CD4-positive, alpha-beta T cell treated with Interleukin-17A for 1 hour (primary cell): ENCODE measurements at regions not wholly inside any gene's neighbourhood (a gene's known extent, or its start where the extent isn't known, plus 50 kb on each side); places are given as distances from the start of the nearest gene placed in this dataset.

Experiments
- DNase-seq: peaks from one replicate; pipeline ENCODE4 v3.0.0-alpha.2; 2020

GRCh38 chr18:61989138-61989537 is 96.3 kb upstream of the RNF152 start:
- DNase-seq = no peak

GRCh38 chr18:61988100-61988499 is 95.3 kb upstream of the RNF152 start:
- DNase-seq = no peak

DNA sequence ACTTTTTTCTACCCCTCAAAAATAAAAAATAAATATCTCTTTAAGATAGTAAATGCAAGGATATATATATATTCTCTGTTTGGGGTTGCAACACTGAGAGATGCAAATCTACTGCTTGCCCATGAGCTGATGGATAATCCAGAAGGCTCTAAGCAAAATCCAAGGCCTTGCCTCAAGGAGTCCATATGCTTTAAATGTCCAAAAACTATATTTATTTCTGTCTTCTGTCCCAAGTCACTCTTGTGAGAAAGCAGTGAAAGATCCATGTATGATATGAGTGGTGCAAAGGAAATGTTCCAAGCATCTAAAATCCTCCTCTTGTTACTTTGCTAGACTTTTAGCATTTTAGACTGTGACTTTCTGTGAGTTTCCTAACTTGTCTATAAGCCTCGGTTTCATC is 92.9 kb upstream of the RNF152 start:
- DNase-seq = no peak

DNA sequence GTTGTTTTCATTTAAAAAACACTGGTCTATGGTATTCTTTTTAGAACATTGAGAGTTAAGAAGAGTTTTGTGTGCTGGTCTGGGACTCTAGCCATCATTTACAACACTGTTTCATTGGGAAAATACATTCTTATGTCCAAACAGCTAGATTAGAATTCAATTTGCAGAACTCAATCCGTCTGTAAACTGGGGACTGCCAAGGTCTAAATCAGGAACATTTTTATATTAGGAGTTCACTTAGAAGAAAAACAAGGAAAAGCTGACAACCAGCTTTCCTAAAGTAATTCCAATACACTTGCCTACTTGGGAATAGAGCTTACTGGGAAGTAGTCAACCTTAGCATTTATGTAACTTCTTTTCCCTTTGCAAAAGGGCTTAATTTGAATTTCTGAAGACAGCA is 91.5 kb upstream of the RNF152 start:
- no peak for DNase-seq

DNA sequence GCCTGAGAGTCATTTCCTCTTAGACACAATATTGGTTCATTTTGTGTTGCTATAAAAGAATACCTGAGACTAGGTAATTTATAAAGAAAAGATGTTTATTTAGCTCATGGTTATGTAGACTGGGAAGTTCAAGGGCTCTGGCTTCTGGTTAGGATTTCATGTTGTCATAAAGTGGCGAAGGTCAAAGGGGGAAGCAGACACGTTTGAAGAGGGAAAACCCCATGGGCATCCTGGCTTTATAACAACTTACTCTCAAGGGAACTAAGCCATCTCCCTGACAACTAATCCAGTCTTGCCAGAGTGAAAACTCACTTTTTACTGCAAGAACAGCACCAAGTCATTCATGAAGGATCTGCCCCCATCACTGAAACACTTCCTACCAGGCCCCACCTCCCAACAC is 89.7 kb upstream of the RNF152 start:
- DNase-seq = no peak

- no peak for DNase-seq
Observed at GRCh38 chr18:61980355-61980754, 87.5 kb upstream of the RNF152 start.

DNA sequence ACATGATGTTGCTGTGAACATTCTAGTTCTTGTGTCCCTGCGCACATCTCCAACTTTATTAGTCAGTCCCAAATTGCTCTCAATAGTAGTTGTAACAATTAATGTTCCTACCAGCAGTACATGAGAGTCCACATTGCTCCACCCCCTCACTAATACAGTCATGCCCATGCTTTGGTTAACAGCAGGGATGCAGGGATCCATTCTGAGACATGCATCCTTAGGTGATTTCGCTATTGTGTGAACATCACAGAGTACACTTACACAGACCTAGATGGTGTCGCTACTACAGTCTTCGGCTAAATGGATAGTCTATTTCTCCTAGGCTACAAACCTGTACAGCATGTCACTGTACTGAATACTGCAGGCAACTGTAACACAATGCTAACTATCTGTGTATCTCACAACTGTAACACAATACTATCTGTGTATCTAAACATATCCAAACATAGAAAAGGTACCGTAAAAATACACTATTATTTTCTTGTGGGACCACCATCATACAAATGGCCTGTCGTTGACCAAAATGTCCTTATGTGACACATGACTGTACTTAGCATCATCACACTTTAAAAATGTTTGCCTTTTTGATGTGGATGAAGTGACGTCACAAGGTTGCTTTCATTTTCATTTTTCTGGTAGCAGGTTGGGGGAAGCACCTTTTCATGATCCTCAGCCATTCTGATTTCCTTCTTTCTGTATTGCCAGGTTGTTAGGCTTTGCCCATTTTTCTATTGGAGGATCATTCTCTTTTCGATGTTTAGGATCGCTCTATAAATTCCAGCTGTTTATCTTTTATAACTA is 82.9 kb upstream of the RNF152 start:
- peak; percentile 82 for DNase-seq

GRCh38 chr18:61973273-61974115 is 80.7 kb upstream of the RNF152 start:
- DNase-seq = no peak

DNA sequence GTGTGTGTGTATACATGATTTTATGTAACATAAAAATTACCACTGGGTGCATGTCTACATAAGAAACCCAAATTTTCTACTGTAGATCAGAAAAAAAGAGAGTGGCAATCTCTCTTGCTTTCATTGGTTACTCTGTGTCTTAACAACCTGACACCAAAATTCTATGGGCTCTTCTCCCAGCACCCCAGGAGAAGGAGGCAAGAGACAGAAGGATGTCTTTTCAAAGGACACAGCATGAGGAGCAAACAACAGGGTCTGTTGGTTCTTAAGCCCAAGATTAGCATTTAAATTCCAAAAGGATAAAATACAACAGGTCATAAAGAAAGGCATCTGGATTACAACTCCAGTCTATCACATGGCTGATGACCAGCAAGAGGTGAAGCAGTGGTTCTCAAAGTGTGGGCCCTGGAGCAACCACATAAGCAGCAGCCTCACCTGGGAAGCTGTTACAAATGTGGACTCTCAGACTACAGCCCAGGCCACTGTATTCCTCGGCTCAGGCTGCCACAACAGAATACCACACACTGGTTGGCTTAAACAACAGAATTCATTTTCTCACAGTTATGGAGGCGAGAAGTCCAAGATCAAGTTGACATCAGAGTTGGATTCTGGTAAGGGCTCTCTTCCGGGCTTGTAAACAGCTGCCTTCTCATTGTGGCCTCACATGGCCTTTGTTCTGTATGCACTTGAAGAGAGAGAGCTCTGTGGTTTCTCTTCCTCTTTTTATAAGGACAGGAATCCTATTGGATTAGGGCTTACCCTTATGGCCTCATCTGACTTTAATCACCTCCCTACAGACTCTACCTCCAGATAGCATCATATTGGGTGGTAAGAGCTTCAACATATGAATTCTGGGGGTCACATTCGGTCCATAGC is 79.8 kb upstream of the RNF152 start:
- DNase-seq = no peak

GRCh38 chr18:61967252-61967891 is 74.6 kb upstream of the RNF152 start:
- DNase-seq = no peak

DNA sequence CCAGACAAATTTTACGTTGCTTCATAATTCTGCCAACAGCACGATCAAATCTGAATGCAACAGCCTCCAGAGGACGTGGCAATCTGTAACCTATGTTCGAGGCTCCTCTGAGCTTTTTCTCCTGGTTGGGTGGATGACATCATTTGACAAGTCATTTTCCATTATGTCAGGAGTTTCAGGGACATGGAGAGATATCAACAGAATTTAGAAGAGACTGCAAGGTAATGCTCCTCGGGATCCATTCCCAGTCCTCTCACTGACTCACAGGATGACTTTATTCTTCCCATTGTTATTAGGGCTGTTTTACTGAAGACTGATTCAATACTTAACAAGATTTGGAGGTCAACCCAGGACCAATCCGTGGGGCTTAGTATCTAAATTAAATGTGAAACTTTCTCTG is 72.5 kb upstream of the RNF152 start:
- DNase-seq = no peak

GRCh38 chr18:61964616-61965015 is 71.8 kb upstream of the RNF152 start:
- no peak for DNase-seq

GRCh38 chr18:61963705-61964104 is 70.9 kb upstream of the RNF152 start:
- DNase-seq = no peak

DNA sequence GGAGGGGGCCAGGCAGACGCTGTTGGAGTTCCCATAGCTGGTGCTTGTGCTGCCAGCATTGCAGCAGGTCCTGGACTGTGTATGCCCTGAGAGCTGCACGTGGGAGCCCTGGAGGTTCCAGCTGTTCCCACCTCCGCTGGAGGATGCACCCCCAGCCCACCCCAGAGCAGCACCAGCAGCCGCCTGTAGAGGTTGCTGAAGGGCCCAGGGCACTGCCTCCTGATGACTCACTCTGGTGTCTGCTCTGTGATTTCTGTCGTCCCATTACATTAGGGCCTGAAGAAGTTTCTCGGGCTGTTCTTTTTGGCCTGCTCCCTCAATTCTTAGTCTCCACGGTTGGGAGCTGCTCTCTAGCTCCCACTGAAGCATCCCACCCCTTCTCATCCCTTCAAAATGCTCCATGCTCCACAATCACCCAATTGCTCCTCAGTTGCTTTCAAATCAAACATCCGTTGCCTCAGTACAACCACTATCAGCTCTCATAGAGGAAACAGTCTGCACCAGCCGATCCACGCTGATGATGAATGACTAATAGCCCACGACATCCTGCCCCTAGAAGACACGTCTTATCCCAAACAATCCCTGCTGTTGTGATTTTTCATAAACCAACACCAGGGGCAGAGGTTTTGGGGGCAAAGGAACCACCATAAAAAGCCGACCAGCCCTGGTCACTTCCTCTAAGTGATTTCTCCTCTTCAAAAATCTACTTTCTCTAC is 65.2 kb upstream of the RNF152 start:
- DNase-seq = no peak

DNA sequence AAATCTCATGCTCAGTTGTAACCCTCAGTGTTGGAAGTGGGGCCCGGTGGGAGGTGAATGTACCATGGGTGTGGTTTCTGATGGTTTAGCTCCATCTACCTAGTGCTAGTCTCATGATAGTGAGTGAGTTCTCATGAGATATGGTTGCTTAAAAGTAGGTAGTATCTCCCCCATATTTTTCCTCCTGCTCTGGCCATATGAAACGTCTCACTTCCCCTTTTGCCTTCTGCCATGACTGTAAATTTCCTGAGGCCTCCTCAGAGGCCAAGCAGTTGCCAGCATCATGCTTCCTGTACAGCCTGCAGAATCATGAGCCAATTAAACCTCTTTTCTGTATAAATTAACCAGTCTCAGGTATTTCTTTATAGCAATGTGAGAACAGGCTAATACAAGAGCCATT is 62.8 kb upstream of the RNF152 start:
- no peak for DNase-seq

GRCh38 chr18:61954096-61954746 is 61.4 kb upstream of the RNF152 start:
- no peak for DNase-seq

GRCh38 chr18:61953641-61954040 is 60.8 kb upstream of the RNF152 start:
- no peak for DNase-seq

GRCh38 chr18:61953161-61953560 is 60.4 kb upstream of the RNF152 start:
- DNase-seq = no peak

- DNase-seq = no peak
Observed at GRCh38 chr18:61951396-61951795, 58.6 kb upstream of the RNF152 start.

DNA sequence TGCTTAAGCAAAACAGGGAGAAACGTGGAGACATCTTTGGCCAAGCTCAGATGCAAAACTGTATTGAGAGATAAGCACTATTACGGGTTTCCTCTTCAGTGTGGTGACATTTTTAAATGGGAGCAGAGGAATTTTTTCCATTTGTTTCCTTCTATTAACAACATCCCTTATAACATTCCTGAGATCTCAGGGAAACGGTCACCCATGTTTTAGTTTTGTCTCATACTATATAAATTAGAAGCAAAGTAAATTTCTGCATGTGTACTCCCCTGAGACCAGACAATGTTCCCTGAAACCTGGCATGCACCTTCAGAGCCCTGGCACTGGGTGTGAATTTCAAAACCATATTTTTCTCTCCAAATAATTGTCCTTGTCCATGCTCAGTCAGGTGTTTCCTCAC is 57.6 kb upstream of the RNF152 start:
- no peak for DNase-seq

DNA sequence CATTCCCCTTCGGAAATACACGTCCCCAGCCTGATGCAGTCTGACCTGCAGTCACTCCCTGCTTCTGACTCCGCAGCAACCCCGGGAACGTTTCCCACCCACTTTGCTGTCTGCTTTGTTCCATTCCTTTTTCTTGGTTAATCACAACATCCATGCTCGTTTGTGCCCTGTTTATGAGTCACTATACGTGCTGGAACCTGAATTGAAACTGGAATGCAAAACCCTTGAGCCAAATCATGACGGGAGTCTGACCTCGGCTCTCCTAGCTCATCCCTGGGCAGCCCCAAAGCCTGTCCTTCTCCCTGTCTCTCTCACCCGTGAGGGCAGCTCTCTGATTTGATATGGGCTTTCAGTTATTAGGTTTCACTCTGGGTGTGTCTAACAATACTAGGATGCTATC is 57.1 kb upstream of the RNF152 start:
- no peak for DNase-seq
